ENCODE measurements at regions not wholly inside any gene's neighbourhood (a gene's known extent, or its start where the extent isn't known, plus 50 kb on each side); places are given as distances from the start of the nearest gene placed in this dataset.

- TF ChIP-seq CTCF (IDR thresholded peaks at IDR 0.05) (no peak), POLR2A (IDR thresholded peaks at IDR 0.05) (no peak)
Measured at GRCh38 chr9:68637020-68637419, 68.0 kb upstream of the PIP5K1B start.

Data from testis (tissue), 2 donors.